SK-N-SH (cell line): ENCODE measurements at regions not wholly inside any gene's neighbourhood (a gene's known extent, or its start where the extent isn't known, plus 50 kb on each side); places are given as distances from the start of the nearest gene placed in this dataset.

Experiments
- EZH2phosphoT487 ChIP-seq: fragments of 200-600 bp; sonication (generic); IDR thresholded peaks from 2 replicates; pipeline ENCODE4 v1.6.1; 2017; ENCODE audit warnings: low read depth, mixed run types, mild to moderate bottlenecking, antibody characterized with exemption, moderate library complexity, borderline replicate concordance
- FOSL2 ChIP-seq: IDR thresholded peaks from 2 replicates; pipeline ENCODE4 v1.4.0; 2012; ENCODE audit warnings: low read depth, mild to moderate bottlenecking, moderate library complexity, borderline replicate concordance
- GABPA ChIP-seq: IDR thresholded peaks from 2 replicates; pipeline ENCODE4 v1.4.0; 2012; ENCODE audit warnings: low read depth, mild to moderate bottlenecking
- JUND ChIP-seq: IDR thresholded peaks from 2 replicates; pipeline ENCODE4 v1.4.0; 2012
- NRF1 ChIP-seq: IDR thresholded peaks from 2 replicates; pipeline ENCODE4 v1.6.1; 2012; ENCODE audit warnings: low read depth, mild to moderate bottlenecking, low read length
- SIN3A ChIP-seq: IDR thresholded peaks from 2 replicates; pipeline ENCODE4 v1.6.1; 2012; ENCODE audit warnings: low read depth, mild to moderate bottlenecking, low read length, moderate library complexity, borderline replicate concordance
- TF ChIP-seq, protein P1 (sequence below): IDR thresholded peaks from 2 replicates; pipeline ENCODE4 v1.6.1; 2012; ENCODE audit warnings: mild to moderate bottlenecking, low read depth, low read length, moderate library complexity
- TF ChIP-seq, protein P2 (sequence below): fragments of 200-600 bp; sonication (generic); IDR thresholded peaks from 2 replicates; pipeline ENCODE4 v1.6.1; 2017; ENCODE audit warnings: antibody characterized with exemption, mild to moderate bottlenecking, moderate library complexity

DNA sequence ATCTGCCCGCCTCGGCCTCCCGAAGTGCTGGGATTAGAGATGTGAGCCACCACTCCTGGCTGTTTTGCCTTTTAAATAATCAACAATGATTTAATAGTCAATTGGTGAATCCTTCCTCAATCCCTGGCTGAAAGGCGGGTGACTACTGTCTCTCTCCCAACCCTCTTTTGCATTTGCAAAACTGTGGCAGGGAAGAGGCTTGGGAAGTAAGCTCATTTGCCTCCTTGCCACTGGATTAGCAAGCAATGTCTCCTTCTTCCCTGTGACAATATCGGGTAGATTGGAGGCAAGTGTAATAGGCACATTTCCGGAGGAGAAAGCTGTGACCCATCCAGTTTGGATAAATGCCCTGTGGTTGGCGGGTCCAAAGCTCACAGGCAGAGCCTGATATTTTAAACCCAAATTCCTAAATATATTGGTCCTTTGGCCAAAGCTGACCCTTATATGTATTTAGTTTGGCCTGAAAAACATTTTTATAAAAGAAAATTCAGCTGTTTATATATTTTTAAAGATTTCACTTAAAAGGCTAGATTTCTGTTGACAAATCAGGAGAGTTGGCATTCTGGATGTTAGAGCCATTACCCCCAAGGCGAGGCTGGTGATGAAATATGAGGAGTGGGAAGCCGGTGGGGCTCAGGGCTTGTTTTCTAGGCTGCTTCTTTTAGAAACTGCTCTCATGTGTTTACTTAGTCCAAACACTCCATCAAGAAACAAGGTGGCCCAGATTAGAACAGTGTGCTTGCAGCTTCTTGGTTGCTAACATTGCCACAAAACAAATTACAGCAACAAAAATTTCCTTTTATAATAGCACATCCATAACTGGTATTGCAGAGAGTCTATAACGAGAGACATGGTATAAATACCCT lies 646.9 kb upstream of the TMEM132C start:
- no peak for TF ChIP-seq NRF1
- no peak for TF ChIP-seq GABPA
- TF ChIP-seq FOSL2, result no peak
- TF ChIP-seq, protein P1, sequence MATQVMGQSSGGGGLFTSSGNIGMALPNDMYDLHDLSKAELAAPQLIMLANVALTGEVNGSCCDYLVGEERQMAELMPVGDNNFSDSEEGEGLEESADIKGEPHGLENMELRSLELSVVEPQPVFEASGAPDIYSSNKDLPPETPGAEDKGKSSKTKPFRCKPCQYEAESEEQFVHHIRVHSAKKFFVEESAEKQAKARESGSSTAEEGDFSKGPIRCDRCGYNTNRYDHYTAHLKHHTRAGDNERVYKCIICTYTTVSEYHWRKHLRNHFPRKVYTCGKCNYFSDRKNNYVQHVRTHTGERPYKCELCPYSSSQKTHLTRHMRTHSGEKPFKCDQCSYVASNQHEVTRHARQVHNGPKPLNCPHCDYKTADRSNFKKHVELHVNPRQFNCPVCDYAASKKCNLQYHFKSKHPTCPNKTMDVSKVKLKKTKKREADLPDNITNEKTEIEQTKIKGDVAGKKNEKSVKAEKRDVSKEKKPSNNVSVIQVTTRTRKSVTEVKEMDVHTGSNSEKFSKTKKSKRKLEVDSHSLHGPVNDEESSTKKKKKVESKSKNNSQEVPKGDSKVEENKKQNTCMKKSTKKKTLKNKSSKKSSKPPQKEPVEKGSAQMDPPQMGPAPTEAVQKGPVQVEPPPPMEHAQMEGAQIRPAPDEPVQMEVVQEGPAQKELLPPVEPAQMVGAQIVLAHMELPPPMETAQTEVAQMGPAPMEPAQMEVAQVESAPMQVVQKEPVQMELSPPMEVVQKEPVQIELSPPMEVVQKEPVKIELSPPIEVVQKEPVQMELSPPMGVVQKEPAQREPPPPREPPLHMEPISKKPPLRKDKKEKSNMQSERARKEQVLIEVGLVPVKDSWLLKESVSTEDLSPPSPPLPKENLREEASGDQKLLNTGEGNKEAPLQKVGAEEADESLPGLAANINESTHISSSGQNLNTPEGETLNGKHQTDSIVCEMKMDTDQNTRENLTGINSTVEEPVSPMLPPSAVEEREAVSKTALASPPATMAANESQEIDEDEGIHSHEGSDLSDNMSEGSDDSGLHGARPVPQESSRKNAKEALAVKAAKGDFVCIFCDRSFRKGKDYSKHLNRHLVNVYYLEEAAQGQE, result no peak
- TF ChIP-seq SIN3A, result no peak
- TF ChIP-seq EZH2phosphoT487, result no peak
- TF ChIP-seq, protein P2, sequence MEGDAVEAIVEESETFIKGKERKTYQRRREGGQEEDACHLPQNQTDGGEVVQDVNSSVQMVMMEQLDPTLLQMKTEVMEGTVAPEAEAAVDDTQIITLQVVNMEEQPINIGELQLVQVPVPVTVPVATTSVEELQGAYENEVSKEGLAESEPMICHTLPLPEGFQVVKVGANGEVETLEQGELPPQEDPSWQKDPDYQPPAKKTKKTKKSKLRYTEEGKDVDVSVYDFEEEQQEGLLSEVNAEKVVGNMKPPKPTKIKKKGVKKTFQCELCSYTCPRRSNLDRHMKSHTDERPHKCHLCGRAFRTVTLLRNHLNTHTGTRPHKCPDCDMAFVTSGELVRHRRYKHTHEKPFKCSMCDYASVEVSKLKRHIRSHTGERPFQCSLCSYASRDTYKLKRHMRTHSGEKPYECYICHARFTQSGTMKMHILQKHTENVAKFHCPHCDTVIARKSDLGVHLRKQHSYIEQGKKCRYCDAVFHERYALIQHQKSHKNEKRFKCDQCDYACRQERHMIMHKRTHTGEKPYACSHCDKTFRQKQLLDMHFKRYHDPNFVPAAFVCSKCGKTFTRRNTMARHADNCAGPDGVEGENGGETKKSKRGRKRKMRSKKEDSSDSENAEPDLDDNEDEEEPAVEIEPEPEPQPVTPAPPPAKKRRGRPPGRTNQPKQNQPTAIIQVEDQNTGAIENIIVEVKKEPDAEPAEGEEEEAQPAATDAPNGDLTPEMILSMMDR, result no peak
- no peak for TF ChIP-seq JUND
